Adrenal gland (tissue), 5 donors: ENCODE measurements at regions not wholly inside any gene's neighbourhood (a gene's known extent, or its start where the extent isn't known, plus 50 kb on each side); places are given as distances from the start of the nearest gene placed in this dataset.

Experiments
- POLR2A ChIP-seq, 2 donors: fragments of 450-650 bp; IDR thresholded peaks; one replicate each; pipeline ENCODE4 v1.6.1; 2017; ENCODE audit warnings: antibody characterized with exemption in 2 of 2, mild to moderate bottlenecking in 2 of 2, moderate library complexity in 1 of 2
- TF ChIP-seq, protein P1 (sequence below), 6 experiments: fragments of 450-650 bp in 4 of 6; fragments of 200-600 bp in 2 of 6; sonication (generic) in 1 of 6; IDR thresholded peaks; 1 replicate in 5 of 6; 2 replicates in 1 of 6; pipeline versions ENCODE4 v1.5.1 to v1.8.0; 2016 to 2021; ENCODE audit warnings: antibody characterized with exemption in 6 of 6, mild to moderate bottlenecking in 2 of 6, moderate library complexity in 1 of 6
- donor health status: DM: no; HTN: no; CAD: no.

DNA sequence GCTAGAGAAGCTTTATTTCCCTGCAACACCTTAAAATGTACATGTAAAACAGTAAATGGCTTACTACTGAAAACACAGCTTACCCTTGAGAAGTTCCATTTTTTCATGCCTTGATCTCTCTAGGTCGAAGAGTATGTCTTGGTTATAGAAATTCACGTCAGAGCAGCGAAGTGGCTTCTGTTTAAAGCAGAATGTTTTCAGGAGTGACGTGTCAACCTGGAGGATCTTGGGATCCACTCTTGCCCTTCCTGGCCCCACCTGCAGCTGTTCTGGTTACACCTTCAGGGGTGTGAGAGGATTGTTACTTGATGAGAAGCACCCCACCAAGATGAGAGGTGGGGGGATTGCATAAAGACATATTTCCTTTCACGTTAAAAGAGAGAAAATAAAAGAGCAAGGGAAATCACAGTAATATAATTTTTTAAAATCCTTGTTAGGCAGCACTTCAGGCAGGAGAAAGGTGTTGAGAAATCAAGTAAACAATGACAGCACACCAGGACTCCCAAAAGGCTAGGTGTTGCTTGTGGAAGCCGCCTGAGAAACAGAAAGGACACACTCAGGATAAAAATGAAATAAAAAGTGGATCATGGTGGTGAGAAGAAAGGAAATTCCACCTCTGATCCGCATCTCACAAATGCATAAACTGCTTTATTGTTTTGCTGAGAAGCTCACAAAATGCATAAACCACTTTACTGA, 149.7 kb downstream of the UNC5CL start:
- TF ChIP-seq, protein P1, sequence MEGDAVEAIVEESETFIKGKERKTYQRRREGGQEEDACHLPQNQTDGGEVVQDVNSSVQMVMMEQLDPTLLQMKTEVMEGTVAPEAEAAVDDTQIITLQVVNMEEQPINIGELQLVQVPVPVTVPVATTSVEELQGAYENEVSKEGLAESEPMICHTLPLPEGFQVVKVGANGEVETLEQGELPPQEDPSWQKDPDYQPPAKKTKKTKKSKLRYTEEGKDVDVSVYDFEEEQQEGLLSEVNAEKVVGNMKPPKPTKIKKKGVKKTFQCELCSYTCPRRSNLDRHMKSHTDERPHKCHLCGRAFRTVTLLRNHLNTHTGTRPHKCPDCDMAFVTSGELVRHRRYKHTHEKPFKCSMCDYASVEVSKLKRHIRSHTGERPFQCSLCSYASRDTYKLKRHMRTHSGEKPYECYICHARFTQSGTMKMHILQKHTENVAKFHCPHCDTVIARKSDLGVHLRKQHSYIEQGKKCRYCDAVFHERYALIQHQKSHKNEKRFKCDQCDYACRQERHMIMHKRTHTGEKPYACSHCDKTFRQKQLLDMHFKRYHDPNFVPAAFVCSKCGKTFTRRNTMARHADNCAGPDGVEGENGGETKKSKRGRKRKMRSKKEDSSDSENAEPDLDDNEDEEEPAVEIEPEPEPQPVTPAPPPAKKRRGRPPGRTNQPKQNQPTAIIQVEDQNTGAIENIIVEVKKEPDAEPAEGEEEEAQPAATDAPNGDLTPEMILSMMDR (IDR thresholded peaks at IDR 0.05), result no peak
- no peak for TF ChIP-seq POLR2A (IDR thresholded peaks at IDR 0.05)
